ENCODE measurements at regions not wholly inside any gene's neighbourhood (a gene's known extent, or its start where the extent isn't known, plus 50 kb on each side); places are given as distances from the start of the nearest gene placed in this dataset.

- in situ Hi-C loops (cut with HindIII; ENCODE audit: low sequenced_read_pairs): no loop called here
Observed at GRCh38 chr9:90306158-90306557, 336.5 kb downstream of the DIRAS2 start.

GRCh38 chr9:90307167-90307833 lies 335.3 kb downstream of the DIRAS2 start:
- in situ Hi-C loops (cut with HindIII; ENCODE audit: low sequenced_read_pairs): no loop called here

GRCh38 chr9:90307891-90308290 lies 334.7 kb downstream of the DIRAS2 start:
- in situ Hi-C loops (cut with HindIII; ENCODE audit: low sequenced_read_pairs): no loop called here

GRCh38 chr9:90308691-90309090 lies 333.9 kb downstream of the DIRAS2 start:
- in situ Hi-C loops (cut with HindIII; ENCODE audit: low sequenced_read_pairs): no loop called here

- in situ Hi-C loops (cut with HindIII; ENCODE audit: low sequenced_read_pairs): no loop called here
Observed at GRCh38 chr9:90309809-90310520, 332.7 kb downstream of the DIRAS2 start.

- in situ Hi-C loops (cut with HindIII; ENCODE audit: low sequenced_read_pairs): no loop called here
Observed at GRCh38 chr9:90310521-90310876, 332.1 kb downstream of the DIRAS2 start.

GRCh38 chr9:90311811-90312210 lies 330.8 kb downstream of the DIRAS2 start:
- in situ Hi-C loops (cut with HindIII; ENCODE audit: low sequenced_read_pairs): no loop called here

- in situ Hi-C loops (cut with HindIII; ENCODE audit: low sequenced_read_pairs): no loop called here
Observed at GRCh38 chr9:90322296-90322695, 320.3 kb downstream of the DIRAS2 start.

GRCh38 chr9:90325913-90326653 lies 316.5 kb downstream of the DIRAS2 start:
- in situ Hi-C loops (cut with HindIII; ENCODE audit: low sequenced_read_pairs): no loop called here

- in situ Hi-C loops (cut with HindIII; ENCODE audit: low sequenced_read_pairs): no loop called here
Observed at GRCh38 chr9:90330231-90330630, 312.4 kb downstream of the DIRAS2 start.

- in situ Hi-C loops (cut with HindIII; ENCODE audit: low sequenced_read_pairs): no loop called here
Observed at GRCh38 chr9:90331826-90332575, 310.6 kb downstream of the DIRAS2 start.

GRCh38 chr9:90333226-90333625 lies 309.4 kb downstream of the DIRAS2 start:
- in situ Hi-C loops (cut with HindIII; ENCODE audit: low sequenced_read_pairs): no loop called here

- in situ Hi-C loops (cut with HindIII; ENCODE audit: low sequenced_read_pairs): no loop called here
Observed at GRCh38 chr9:90340421-90340820, 302.2 kb downstream of the DIRAS2 start.

GRCh38 chr9:90342607-90343006 lies 300.0 kb downstream of the DIRAS2 start:
- in situ Hi-C loops (cut with HindIII; ENCODE audit: low sequenced_read_pairs): no loop called here

GRCh38 chr9:90343366-90343765 lies 299.3 kb downstream of the DIRAS2 start:
- in situ Hi-C loops (cut with HindIII; ENCODE audit: low sequenced_read_pairs): no loop called here

- in situ Hi-C loops (cut with HindIII; ENCODE audit: low sequenced_read_pairs): no loop called here
Observed at GRCh38 chr9:90343991-90344390, 298.6 kb downstream of the DIRAS2 start.

- in situ Hi-C loops (cut with HindIII; ENCODE audit: low sequenced_read_pairs): no loop called here
Observed at GRCh38 chr9:90365666-90366065, 277.0 kb downstream of the DIRAS2 start.

- in situ Hi-C loops (cut with HindIII; ENCODE audit: low sequenced_read_pairs): no loop called here
Observed at GRCh38 chr9:90368241-90368640, 274.4 kb downstream of the DIRAS2 start.

- in situ Hi-C loops (cut with HindIII; ENCODE audit: low sequenced_read_pairs): no loop called here
Observed at GRCh38 chr9:90368928-90369327, 273.7 kb downstream of the DIRAS2 start.

- in situ Hi-C loops (cut with HindIII; ENCODE audit: low sequenced_read_pairs): no loop called here
Observed at GRCh38 chr9:90379771-90380170, 262.9 kb downstream of the DIRAS2 start.

GRCh38 chr9:90385146-90385545 lies 257.5 kb downstream of the DIRAS2 start:
- in situ Hi-C loops (cut with HindIII; ENCODE audit: low sequenced_read_pairs): no loop called here

Measured in DLD1 (cell line).